Mesodermal cell (in vitro differentiated cells): ENCODE measurements at regions not wholly inside any gene's neighbourhood (a gene's known extent, or its start where the extent isn't known, plus 50 kb on each side); places are given as distances from the start of the nearest gene placed in this dataset.

ENCODE experiments used
- H3K27ac ChIP-seq: 2 replicates; pipeline ENCODE4 v1.7.0; 2013; ENCODE audit warnings: mild to moderate bottlenecking, low read depth, low read length, moderate library complexity; ENCODE audit not compliant: severe bottlenecking
- H3K36me3 ChIP-seq: 2 replicates; pipeline ENCODE4 v1.7.1; 2013; ENCODE audit warnings: mild to moderate bottlenecking, low read length, moderate library complexity; ENCODE audit not compliant: control insufficient read depth, insufficient read depth
- H3K4me1 ChIP-seq: one replicate; pipeline ENCODE4 v1.7.1; 2013; ENCODE audit warnings: mild to moderate bottlenecking, low read length; ENCODE audit not compliant: insufficient read depth, control insufficient read depth, poor library complexity, severe bottlenecking
- H3K4me3 ChIP-seq: 2 replicates; pipeline ENCODE4 v1.7.0; 2013; ENCODE audit warnings: low read length, control low read depth, mild to moderate bottlenecking; ENCODE audit not compliant: insufficient read depth, poor library complexity, severe bottlenecking; ENCODE audit errors: extremely low read depth
- H3K9me3 ChIP-seq: 2 replicates; pipeline ENCODE4 v1.7.1; 2013; ENCODE audit warnings: mild to moderate bottlenecking, low read length, moderate library complexity; ENCODE audit not compliant: control insufficient read depth
- WGBS, 2 experiments: methylation state at CpG; one replicate each; pipeline ENCODE4 v1.1.5; 2013; ENCODE audit warnings: missing lambda C conversion rate in 2 of 2; ENCODE audit not compliant: insufficient coverage in 2 of 2; 5-methylcytosine and 5-hydroxymethylcytosine counted together

GRCh38 chr12:78579846-78580245 is 284.7 kb upstream of the SYT1 start:
- no peak overlapping the region for H3K27ac ChIP-seq
- WGBS, 2 experiments = no CpG with 5 or more reads among the region's 1 CpG
- H3K9me3 ChIP-seq = no peaks in the 10 kb centered on the region
- H3K4me3 ChIP-seq = no peak overlapping the region
- H3K36me3 ChIP-seq = no peaks in the 10 kb centered on the region
- H3K4me1 ChIP-seq = no peaks in the 10 kb centered on the region

- H3K4me1 ChIP-seq = no peaks in the 10 kb centered on the region
- H3K36me3 ChIP-seq = no peaks in the 10 kb centered on the region
- H3K9me3 ChIP-seq = no peaks in the 10 kb centered on the region
- H3K27ac ChIP-seq = no peak overlapping the region
- no CpG with 5 or more reads among the region's 1 CpG for WGBS, 2 experiments
- H3K4me3 ChIP-seq = no peak overlapping the region
Measured at GRCh38 chr12:78580296-78580695, 284.3 kb upstream of the SYT1 start.

GRCh38 chr12:78584695-78585094 is 279.9 kb upstream of the SYT1 start:
- Histone ChIP-seq H3K27ac (no peak overlapping the region), H3K4me3 (no peak overlapping the region), H3K4me1 (no peaks in the 10 kb centered on the region), H3K9me3 (peaks cover 7% of the 10 kb centered on the region), H3K36me3 (no peaks in the 10 kb centered on the region)
- no CpG with 5 or more reads among the region's 1 CpG for WGBS, 2 experiments

- H3K4me3 ChIP-seq = no peak overlapping the region
- WGBS, 2 experiments = no CpG with 5 or more reads among the region's 2 CpGs
- H3K36me3 ChIP-seq = no peaks in the 10 kb centered on the region
- no peaks in the 10 kb centered on the region for H3K4me1 ChIP-seq
- H3K9me3 ChIP-seq = peaks cover 7% of the 10 kb centered on the region
- no peak overlapping the region for H3K27ac ChIP-seq
Measured at GRCh38 chr12:78585132-78585531, 279.4 kb upstream of the SYT1 start.

- Histone ChIP-seq H3K4me1 (no peaks in the 10 kb centered on the region), H3K4me3 (no peak overlapping the region), H3K36me3 (no peaks in the 10 kb centered on the region), H3K27ac (no peak overlapping the region), H3K9me3 (peaks cover 7% of the 10 kb centered on the region)
- 71 to 100% methylated on average over 1 of the region's 1 CpG for WGBS, 2 experiments
Measured at GRCh38 chr12:78586790-78587189, 277.8 kb upstream of the SYT1 start.

- no peak overlapping the region for H3K27ac ChIP-seq
- no peaks in the 10 kb centered on the region for H3K4me1 ChIP-seq
- H3K36me3 ChIP-seq = no peaks in the 10 kb centered on the region
- H3K4me3 ChIP-seq = no peak overlapping the region
- 0% methylated on average over 1 of the region's 3 CpGs; no CpG with 5 or more reads in 1 of the 2 experiments for WGBS, 2 experiments
- H3K9me3 ChIP-seq = peaks cover 2% of the 10 kb centered on the region
Measured at GRCh38 chr12:78599366-78599765, 265.2 kb upstream of the SYT1 start.

- Histone ChIP-seq H3K9me3 (peaks cover 3% of the 10 kb centered on the region), H3K27ac (no peak overlapping the region), H3K4me3 (no peak overlapping the region), H3K4me1 (no peaks in the 10 kb centered on the region), H3K36me3 (no peaks in the 10 kb centered on the region)
- WGBS, 2 experiments = no CpG with 5 or more reads among the region's 1 CpG
Measured at GRCh38 chr12:78600541-78600940, 264.0 kb upstream of the SYT1 start.

GRCh38 chr12:78611504-78611903 is 253.1 kb upstream of the SYT1 start:
- no peaks in the 10 kb centered on the region for H3K36me3 ChIP-seq
- no peak overlapping the region for H3K4me3 ChIP-seq
- no peak overlapping the region for H3K27ac ChIP-seq
- no peaks in the 10 kb centered on the region for H3K9me3 ChIP-seq
- no peaks in the 10 kb centered on the region for H3K4me1 ChIP-seq

GRCh38 chr12:78612190-78612589 is 252.4 kb upstream of the SYT1 start:
- H3K9me3 ChIP-seq = no peaks in the 10 kb centered on the region
- H3K4me3 ChIP-seq = no peak overlapping the region
- WGBS, 2 experiments = 94% methylated on average over 2 of the region's 2 CpGs; no CpG with 5 or more reads in 1 of the 2 experiments
- H3K4me1 ChIP-seq = no peaks in the 10 kb centered on the region
- no peak overlapping the region for H3K27ac ChIP-seq
- H3K36me3 ChIP-seq = no peaks in the 10 kb centered on the region

GRCh38 chr12:78617683-78618082 is 246.9 kb upstream of the SYT1 start:
- H3K27ac ChIP-seq = no peak overlapping the region
- no CpG with 5 or more reads among the region's 2 CpGs for WGBS, 2 experiments
- no peaks in the 10 kb centered on the region for H3K4me1 ChIP-seq
- no peaks in the 10 kb centered on the region for H3K36me3 ChIP-seq
- H3K4me3 ChIP-seq = no peak overlapping the region
- H3K9me3 ChIP-seq = no peaks in the 10 kb centered on the region

GRCh38 chr12:78622529-78623195 is 241.9 kb upstream of the SYT1 start:
- Histone ChIP-seq H3K9me3 (no peaks in the 10 kb centered on the region), H3K36me3 (no peaks in the 10 kb centered on the region), H3K27ac (no peak overlapping the region), H3K4me1 (no peaks in the 10 kb centered on the region), H3K4me3 (no peak overlapping the region)
- 60 to 94% methylated on average over 2 of the region's 3 CpGs for whole genome bisulfite sequencing, 2 experiments
